Stimulated activated CD8-positive, alpha-beta memory T cell treated with anti-CD3 and anti-CD28 coated beads, Interleukin-4, amount 100 ng/mL, for 24 hours (primary cell): ENCODE measurements at regions not wholly inside any gene's neighbourhood (a gene's known extent, or its start where the extent isn't known, plus 50 kb on each side); places are given as distances from the start of the nearest gene placed in this dataset.

Source experiments
- DNase-seq: peaks from one replicate; pipeline ENCODE4 v3.0.0-alpha.2; 2020; ENCODE audit warnings: low read depth

GRCh38 chr10:130820880-130821482 is 490.5 kb downstream of the TCERG1L start:
- no peak for DNase-seq

GRCh38 chr10:130824230-130825014 is 487.1 kb downstream of the TCERG1L start:
- DNase-seq: no peak

- no peak for DNase-seq
These were observed 477.9 kb downstream of the TCERG1L start for GRCh38 chr10:130833596-130833995.

- DNase-seq: no peak
These were observed 477.4 kb downstream of the TCERG1L start for GRCh38 chr10:130834170-130834569.

GRCh38 chr10:130834573-130834972 is 476.9 kb downstream of the TCERG1L start:
- DNase-seq: no peak

GRCh38 chr10:130835068-130835467 is 476.5 kb downstream of the TCERG1L start:
- DNase-seq: no peak

- no peak for DNase-seq
These were observed 475.2 kb downstream of the TCERG1L start for GRCh38 chr10:130836344-130836743.

GRCh38 chr10:130843051-130843653 is 468.4 kb downstream of the TCERG1L start:
- no peak for DNase-seq

- DNase-seq: no peak
These were observed 467.2 kb downstream of the TCERG1L start for GRCh38 chr10:130844310-130844709.

- DNase-seq: no peak
These were observed 464.4 kb downstream of the TCERG1L start for GRCh38 chr10:130847170-130847569.

- no peak for DNase-seq
These were observed 462.7 kb downstream of the TCERG1L start for GRCh38 chr10:130848855-130849254.

- no peak for DNase-seq
These were observed 457.4 kb downstream of the TCERG1L start for GRCh38 chr10:130854151-130854550.

- no peak for DNase-seq
These were observed 453.8 kb downstream of the TCERG1L start for GRCh38 chr10:130857631-130858295.

- DNase-seq: no peak
These were observed 452.9 kb downstream of the TCERG1L start for GRCh38 chr10:130858626-130859025.

- DNase-seq: no peak
These were observed 452.1 kb downstream of the TCERG1L start for GRCh38 chr10:130859427-130859826.

GRCh38 chr10:130862122-130862521 is 449.4 kb downstream of the TCERG1L start:
- DNase-seq: no peak

- no peak for DNase-seq
These were observed 448.9 kb downstream of the TCERG1L start for GRCh38 chr10:130862626-130863025.

GRCh38 chr10:130863044-130863443 is 448.5 kb downstream of the TCERG1L start:
- no peak for DNase-seq

GRCh38 chr10:130864961-130865818 is 446.3 kb downstream of the TCERG1L start:
- DNase-seq: no peak

GRCh38 chr10:130866857-130867256 is 444.7 kb downstream of the TCERG1L start:
- DNase-seq: no peak

GRCh38 chr10:130867446-130868194 is 443.9 kb downstream of the TCERG1L start:
- no peak for DNase-seq
